HEK293 (cell line): ENCODE measurements at regions not wholly inside any gene's neighbourhood (a gene's known extent, or its start where the extent isn't known, plus 50 kb on each side); places are given as distances from the start of the nearest gene placed in this dataset.

Experiments used
- CTCF ChIA-PET: fragments of 350-600 bp; formaldehyde crosslinking; extraction: SDS; loops from one replicate; lab custom pipeline; 2021; ENCODE audit warnings: antibody characterized with exemption; lab: Yijun Ruan, JAX
- POLR2A ChIA-PET: fragments of 300-600 bp; formaldehyde crosslinking; extraction: SDS; loops from one replicate; lab custom pipeline; 2020; ENCODE audit warnings: antibody characterized with exemption, inconsistent platforms; lab: Yijun Ruan, JAX
- H3K27ac ChIP-seq: fragments of 200-500 bp; sonication (Bioruptor generic); 2 replicates; pipeline ENCODE4 v1.5.1; 2014; ENCODE audit warnings: low read depth, low read length, control low read depth, inconsistent platforms; ENCODE audit errors: extremely low read depth
- H3K36me3 ChIP-seq, 2 experiments: fragments of 200-500 bp in 1 of 2; sonication (Bioruptor generic) in 1 of 2; 1 replicate in 1 of 2; 2 replicates in 1 of 2; pipeline ENCODE4 v1.5.1; 2014 to 2017; ENCODE audit warnings: inconsistent platforms in 2 of 2, low read length in 2 of 2; ENCODE audit not compliant: control insufficient read depth in 2 of 2, insufficient read depth in 1 of 2
- H3K4me1 ChIP-seq: fragments of 200-500 bp; sonication (Bioruptor generic); 2 replicates; pipeline ENCODE4 v1.5.1; 2014; ENCODE audit warnings: mild to moderate bottlenecking, low read length, inconsistent platforms; ENCODE audit not compliant: control insufficient read depth, insufficient read depth
- H3K4me3 ChIP-seq: 2 replicates; pipeline ENCODE4 v1.5.1; 2011; ENCODE audit warnings: low read depth, mild to moderate bottlenecking, control low read depth, low read length, moderate library complexity
- H3K9me3 ChIP-seq: fragments of 200-500 bp; sonication (Bioruptor generic); 2 replicates; pipeline ENCODE4 v1.5.1; 2014; ENCODE audit warnings: low read depth, low read length, inconsistent platforms; ENCODE audit not compliant: control insufficient read depth, insufficient read depth
- IKZF3 ChIP-seq: fragments of 450-650 bp; IDR thresholded peaks from 2 replicates; pipeline ENCODE4 v1.5.0; 2018; ENCODE audit warnings: missing biosample characterization, mild to moderate bottlenecking, missing genetic modification characterization, moderate library complexity
- OVOL3 ChIP-seq: fragments of 450-650 bp; formaldehyde crosslinking; IDR thresholded peaks from 2 replicates; pipeline ENCODE4 v1.5.1; 2016; ENCODE audit warnings: missing biosample characterization, missing genetic modification characterization
- REPIN1 ChIP-seq: fragments of 450-650 bp; formaldehyde crosslinking; IDR thresholded peaks from 2 replicates; pipeline ENCODE4 v1.5.1; 2017; ENCODE audit warnings: missing biosample characterization, missing genetic modification characterization, low read depth
- TSHZ1 ChIP-seq: fragments of 450-650 bp; formaldehyde crosslinking; IDR thresholded peaks from 2 replicates; pipeline ENCODE4 v1.5.1; 2016; ENCODE audit warnings: missing biosample characterization, missing genetic modification characterization, borderline replicate concordance
- ZBTB1 ChIP-seq: fragments of 450-650 bp; formaldehyde crosslinking; IDR thresholded peaks from 2 replicates; pipeline ENCODE4 v1.5.1; 2016; ENCODE audit warnings: missing biosample characterization, missing genetic modification characterization
- ZBTB10 ChIP-seq: fragments of 450-650 bp; formaldehyde crosslinking; IDR thresholded peaks from 2 replicates; pipeline ENCODE4 v1.5.1; 2016; ENCODE audit warnings: missing biosample characterization, missing genetic modification characterization
- ZBTB8A ChIP-seq: fragments of 450-650 bp; formaldehyde crosslinking; IDR thresholded peaks from 2 replicates; pipeline ENCODE4 v1.5.1; 2016; ENCODE audit warnings: missing biosample characterization, missing genetic modification characterization
- ZFP69B ChIP-seq: fragments of 450-650 bp; formaldehyde crosslinking; IDR thresholded peaks from 2 replicates; pipeline ENCODE4 v1.5.1; 2016; ENCODE audit warnings: missing biosample characterization, missing genetic modification characterization
- ZNF155 ChIP-seq: fragments of 450-650 bp; formaldehyde crosslinking; IDR thresholded peaks from 2 replicates; pipeline ENCODE4 v1.5.1; 2016; ENCODE audit warnings: missing biosample characterization, missing genetic modification characterization
- ZNF2 ChIP-seq: fragments of 450-650 bp; formaldehyde crosslinking; IDR thresholded peaks from 2 replicates; pipeline ENCODE4 v1.5.1; 2016; ENCODE audit warnings: missing biosample characterization, missing genetic modification characterization
- ZNF221 ChIP-seq: fragments of 450-650 bp; formaldehyde crosslinking; IDR thresholded peaks from 2 replicates; pipeline ENCODE4 v1.5.1; 2017; ENCODE audit warnings: missing biosample characterization, missing genetic modification characterization, borderline replicate concordance
- ZNF26 ChIP-seq: fragments of 450-650 bp; formaldehyde crosslinking; IDR thresholded peaks from 2 replicates; pipeline ENCODE4 v1.5.1; 2016; ENCODE audit warnings: missing biosample characterization, missing genetic modification characterization
- ZNF292 ChIP-seq: fragments of 450-650 bp; formaldehyde crosslinking; IDR thresholded peaks from 2 replicates; pipeline ENCODE4 v1.5.1; 2016; ENCODE audit warnings: low read depth, missing biosample characterization, missing genetic modification characterization, borderline replicate concordance
- ZNF354C ChIP-seq: fragments of 450-650 bp; formaldehyde crosslinking; IDR thresholded peaks from 2 replicates; pipeline ENCODE4 v1.5.1; 2016; ENCODE audit warnings: missing biosample characterization, missing genetic modification characterization, low read depth, borderline replicate concordance
- ZNF423 ChIP-seq: fragments of 450-650 bp; formaldehyde crosslinking; IDR thresholded peaks from 2 replicates; pipeline ENCODE4 v1.5.1; 2016; ENCODE audit warnings: missing biosample characterization, missing genetic modification characterization
- ZNF501 ChIP-seq: fragments of 450-650 bp; formaldehyde crosslinking; IDR thresholded peaks from 2 replicates; pipeline ENCODE4 v1.5.1; 2016; ENCODE audit warnings: missing biosample characterization, missing genetic modification characterization
- ZNF529 ChIP-seq: fragments of 450-650 bp; formaldehyde crosslinking; IDR thresholded peaks from 2 replicates; pipeline ENCODE4 v1.5.1; 2017; ENCODE audit warnings: missing genetic modification characterization, missing biosample characterization; ENCODE audit not compliant: insufficient replicate concordance
- ZNF571 ChIP-seq: fragments of 450-650 bp; formaldehyde crosslinking; IDR thresholded peaks from 2 replicates; pipeline ENCODE4 v1.5.0; 2017; ENCODE audit warnings: missing biosample characterization, missing genetic modification characterization
- ZNF639 ChIP-seq: fragments of 450-650 bp; formaldehyde crosslinking; IDR thresholded peaks from 2 replicates; pipeline ENCODE4 v1.5.1; 2016; ENCODE audit warnings: missing biosample characterization, missing genetic modification characterization
- ZNF664 ChIP-seq: fragments of 450-650 bp; formaldehyde crosslinking; IDR thresholded peaks from 2 replicates; pipeline ENCODE4 v1.5.1; 2016; ENCODE audit warnings: missing biosample characterization, missing genetic modification characterization
- TF ChIP-seq, protein P1 (sequence below): fragments of 450-650 bp; formaldehyde crosslinking; IDR thresholded peaks from 2 replicates; pipeline ENCODE4 v1.5.1; 2016; ENCODE audit warnings: missing biosample characterization, missing genetic modification characterization

DNA sequence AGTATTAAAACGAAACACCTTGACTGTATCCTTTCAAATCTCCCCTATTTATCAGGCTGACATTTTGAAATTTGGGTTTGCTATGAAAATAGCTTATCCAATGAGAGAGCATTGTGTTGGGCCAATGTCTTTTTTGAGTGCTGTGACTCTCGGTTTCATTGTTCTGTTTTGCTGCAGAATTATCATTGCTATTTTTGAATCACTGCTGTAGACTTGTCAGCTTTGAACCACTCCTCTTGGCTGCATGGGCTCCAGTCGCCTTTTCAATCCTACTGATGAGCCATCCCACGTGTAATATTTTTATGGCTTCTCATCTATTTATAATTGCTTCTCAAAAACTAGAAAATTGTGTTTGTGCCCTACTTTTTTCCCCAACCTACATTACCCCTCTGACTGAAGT, 322.8 kb downstream of the LNPK start:
- Histone ChIP-seq H3K4me3 (no peak overlapping the region), H3K4me1 (no peaks in the 10 kb centered on the region), H3K9me3 (no peaks in the 10 kb centered on the region), H3K36me3 (no peaks in the 10 kb centered on the region), H3K27ac (no peak overlapping the region)
- POLR2A ChIA-PET, result no interaction called here
- TF ChIP-seq ZNF529 (tag by site-specific recombination), result no peak
- no peak for TF ChIP-seq TSHZ1 (tag by site-specific recombination)
- TF ChIP-seq ZNF292, result no peak
- TF ChIP-seq REPIN1, result no peak
- TF ChIP-seq ZNF501 (tag by site-specific recombination), result no peak
- no peak for TF ChIP-seq ZBTB1 (tag by site-specific recombination)
- TF ChIP-seq ZNF664 (tag by site-specific recombination), result no peak
- TF ChIP-seq ZNF221 (tag by site-specific recombination), result no peak
- TF ChIP-seq, protein P1, sequence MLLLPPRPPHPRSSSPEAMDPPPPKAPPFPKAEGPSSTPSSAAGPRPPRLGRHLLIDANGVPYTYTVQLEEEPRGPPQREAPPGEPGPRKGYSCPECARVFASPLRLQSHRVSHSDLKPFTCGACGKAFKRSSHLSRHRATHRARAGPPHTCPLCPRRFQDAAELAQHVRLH (tag by site-specific recombination), result no peak
- CTCF ChIA-PET, result interaction anchor here (1.3 to 1.5 kb wide), 2 partner anchors 312 to 409 kb away, joined by 3 to 4 read pairs; no protein-coding TSS in a partner anchor

DNA sequence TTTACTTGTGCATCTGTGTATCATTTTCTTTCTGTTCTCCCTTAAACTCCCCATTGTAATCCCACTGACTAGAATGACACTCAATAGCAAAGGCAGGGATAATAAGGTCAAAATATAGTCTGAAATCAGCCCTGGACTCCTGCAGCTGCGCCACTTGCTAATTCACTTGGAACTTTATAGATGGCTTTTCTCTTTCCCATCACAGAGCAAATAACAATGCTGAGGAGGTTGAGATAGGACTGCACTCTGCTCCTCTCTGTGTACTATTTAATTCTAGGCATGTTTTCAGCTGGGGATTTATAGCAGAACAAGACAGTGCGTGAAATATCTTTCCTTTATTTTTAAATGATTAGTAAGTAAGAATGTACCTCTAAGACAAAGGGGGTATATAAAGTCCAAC, 324.2 kb downstream of the LNPK start:
- H3K4me1 ChIP-seq, result no peaks in the 10 kb centered on the region
- H3K36me3 ChIP-seq, result no peaks in the 10 kb centered on the region
- H3K9me3 ChIP-seq, result no peaks in the 10 kb centered on the region
- H3K27ac ChIP-seq, result no peak overlapping the region
- TF ChIP-seq IKZF3 (tag by site-specific recombination), result no peak
- TF ChIP-seq ZFP69B (tag by site-specific recombination), result no peak
- TF ChIP-seq ZNF155 (tag by site-specific recombination), result no peak
- TF ChIP-seq ZNF571 (tag by site-specific recombination), result no peak
- no peak for TF ChIP-seq ZNF2 (tag by site-specific recombination)
- no peak for TF ChIP-seq ZBTB8A (tag by site-specific recombination)
- TF ChIP-seq ZNF639, result no peak
- no peak for TF ChIP-seq OVOL3
- TF ChIP-seq ZNF354C (tag by site-specific recombination), result no peak
- no peak for TF ChIP-seq ZNF26 (tag by site-specific recombination)
- TF ChIP-seq ZBTB10 (tag by site-specific recombination), result no peak
- no peak for TF ChIP-seq ZNF423 (tag by site-specific recombination)
- POLR2A ChIA-PET, result interaction anchor here (0.7 kb wide), 1 partner anchor 118 kb away, joined by 4 read pairs; no protein-coding TSS in a partner anchor
- no peak overlapping the region for H3K4me3 ChIP-seq
- CTCF ChIA-PET, result interaction anchor here (0.6 to 1.0 kb wide), 2 partner anchors 12 to 13 kb away, joined by 3 read pairs; no protein-coding TSS in a partner anchor
